ENCODE measurements at regions not wholly inside any gene's neighbourhood (a gene's known extent, or its start where the extent isn't known, plus 50 kb on each side); places are given as distances from the start of the nearest gene placed in this dataset.

DNA sequence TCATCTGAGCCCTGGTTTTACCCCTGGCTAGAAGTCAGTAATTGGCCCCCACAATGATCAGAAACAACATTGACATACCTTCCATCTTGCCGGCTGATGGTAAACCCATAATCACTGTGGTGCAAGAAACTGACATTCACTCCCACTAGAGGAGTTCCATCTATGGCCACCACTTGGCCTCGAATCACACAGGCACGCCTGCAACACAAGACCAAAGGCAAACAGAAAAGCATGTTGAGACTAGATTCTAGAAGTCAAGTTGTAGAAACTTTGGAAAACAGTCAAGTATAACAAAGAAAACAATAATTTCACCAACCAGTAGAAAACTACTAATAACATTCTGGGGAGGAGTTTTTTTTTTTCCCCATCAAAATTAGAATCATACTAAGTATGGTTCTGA lies 183.4 kb downstream of the SH2D1A start:
- no peak for DNase-seq

DNA sequence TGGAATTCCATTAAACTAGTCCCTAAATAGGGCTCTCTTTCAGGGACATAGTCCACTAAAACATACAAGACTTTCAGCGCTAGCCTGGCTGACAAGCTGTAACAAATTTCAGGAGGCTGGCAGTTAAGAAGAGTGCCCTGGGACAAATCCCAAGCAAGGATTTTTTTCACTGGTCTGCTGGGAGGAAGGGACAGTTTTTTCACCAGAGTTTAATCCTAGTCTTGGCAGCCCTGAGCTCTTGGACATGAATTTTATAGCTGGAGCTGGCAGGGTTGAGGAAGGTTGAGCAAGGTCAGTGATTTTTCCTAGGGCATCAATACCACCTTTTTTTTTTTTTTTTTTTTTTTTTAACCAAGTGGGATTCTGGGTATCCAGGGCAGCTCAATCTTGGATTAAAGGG lies 184.4 kb downstream of the SH2D1A start:
- no peak for DNase-seq

DNA sequence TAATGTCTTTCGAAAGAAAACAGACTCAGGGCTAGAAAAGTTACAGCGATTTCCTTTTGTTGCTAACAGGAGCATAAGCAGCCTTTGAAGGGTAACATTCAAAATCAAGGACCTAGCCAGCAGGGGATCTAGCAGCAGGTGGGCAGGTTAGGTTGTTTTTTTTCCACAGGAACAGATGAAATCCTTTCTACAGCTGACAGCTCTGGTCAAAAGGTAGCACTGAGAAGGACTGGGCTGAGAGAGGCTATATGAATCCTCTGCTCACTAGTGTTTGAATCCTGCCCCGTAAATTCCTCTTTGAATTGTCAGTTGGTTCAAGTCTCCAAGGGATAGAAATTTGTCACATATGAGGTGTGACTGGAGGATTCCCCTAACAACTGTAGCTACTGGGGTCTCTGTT lies 188.2 kb downstream of the SH2D1A start:
- DNase-seq: no peak

DNA sequence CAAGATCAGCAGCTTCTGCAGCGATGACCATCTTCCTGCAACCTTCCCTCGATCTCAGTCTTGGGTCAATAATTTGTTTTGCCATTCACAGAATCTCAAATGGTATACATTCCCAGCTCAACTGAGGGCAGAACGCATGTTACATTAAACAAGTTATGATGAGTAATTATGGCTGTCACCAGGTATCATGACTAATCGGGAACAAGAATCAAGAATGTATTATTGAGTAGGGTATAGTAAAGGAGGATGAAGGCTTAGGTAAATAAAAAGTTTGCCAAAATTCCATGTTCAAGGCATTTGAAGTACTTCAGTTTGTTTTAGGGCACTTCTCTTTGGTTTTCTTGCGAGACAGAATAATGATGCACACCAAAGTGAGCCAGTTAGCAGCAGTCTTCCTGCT lies 194.1 kb downstream of the SH2D1A start:
- DNase-seq: no peak

DNA sequence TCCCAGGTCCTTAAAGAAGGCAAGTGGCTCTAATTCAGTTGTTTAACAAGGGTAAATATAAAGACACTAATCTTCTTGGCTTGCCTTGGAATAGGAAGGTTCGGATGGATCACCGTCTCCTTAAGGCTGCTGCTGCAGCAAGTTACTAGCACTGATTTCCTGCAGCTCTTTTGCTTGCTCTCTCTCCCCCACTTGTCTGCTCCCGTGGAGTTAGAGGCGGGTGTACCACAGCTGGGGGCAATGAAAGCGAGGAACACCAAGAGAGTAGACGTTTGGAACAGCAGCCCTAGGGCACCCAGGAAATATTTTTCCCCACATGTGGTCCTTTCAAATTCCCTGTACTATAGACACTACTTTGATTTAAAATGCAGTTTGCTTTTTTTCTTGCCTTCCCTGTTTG lies 202.2 kb downstream of the SH2D1A start:
- no peak for DNase-seq

DNA sequence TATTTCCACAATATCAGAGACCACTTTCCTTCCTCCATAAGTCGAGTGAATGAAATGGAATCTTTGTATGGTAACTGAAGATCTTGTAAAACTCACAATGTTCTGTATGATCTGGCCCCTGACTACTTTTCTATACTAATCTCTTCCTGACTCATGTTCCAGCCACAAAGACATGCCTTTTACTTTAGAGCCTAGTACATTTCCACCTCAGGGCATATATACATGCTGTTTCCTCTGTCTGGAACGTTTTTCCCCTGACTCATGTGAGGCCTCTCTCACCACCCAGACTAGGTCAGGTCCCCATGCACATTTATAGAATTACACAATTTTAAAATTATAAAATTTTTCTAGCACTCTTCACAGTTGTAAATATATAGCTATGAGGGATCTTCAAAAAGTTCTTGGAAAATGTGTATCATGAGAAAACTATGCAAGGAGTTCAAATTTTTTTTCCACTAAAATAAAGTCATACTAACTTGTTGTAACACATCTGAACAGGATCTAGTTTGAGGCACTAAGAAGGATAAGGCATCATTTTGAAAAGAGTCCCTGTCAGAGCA lies 208.8 kb downstream of the SH2D1A start:
- DNase-seq: peak; percentile 66

DNA sequence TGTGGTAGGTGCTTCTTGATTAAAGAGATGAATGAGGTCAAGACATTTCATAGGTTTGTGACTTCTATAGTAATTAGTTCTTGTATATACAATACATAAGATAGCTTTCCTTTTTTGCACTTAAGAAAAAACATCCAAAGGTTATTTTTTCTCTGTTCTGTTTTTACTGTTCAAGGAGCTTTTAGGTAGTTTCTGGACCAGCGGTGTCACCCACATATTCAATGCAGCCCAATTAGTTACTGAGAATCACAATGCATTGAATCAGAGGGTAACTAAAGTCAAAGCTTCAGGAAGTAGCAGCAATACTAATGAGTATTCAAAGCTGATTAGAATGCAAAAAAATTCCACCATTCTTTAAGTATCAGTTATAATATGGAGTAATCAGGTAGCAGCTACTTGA lies 211.6 kb downstream of the SH2D1A start:
- DNase-seq: no peak

DNA sequence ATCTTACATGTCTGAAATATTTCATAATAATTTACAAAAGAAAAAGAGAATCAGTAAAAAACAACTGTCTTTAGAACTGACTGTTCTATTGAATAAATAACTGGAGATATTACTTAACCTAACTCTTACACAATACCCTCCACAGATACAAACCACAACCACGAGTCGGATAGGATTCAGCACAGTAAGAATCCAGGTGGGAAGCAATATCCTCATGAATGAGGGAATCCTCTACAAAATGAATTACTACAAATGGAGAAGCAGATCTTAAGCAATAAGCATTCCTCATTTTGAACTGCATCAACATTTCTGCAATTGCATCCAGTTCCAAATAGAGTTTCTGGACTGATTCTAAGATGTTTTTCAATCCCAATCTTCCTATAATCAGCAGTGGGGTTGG lies 227.1 kb downstream of the SH2D1A start:
- DNase-seq: no peak

DNA sequence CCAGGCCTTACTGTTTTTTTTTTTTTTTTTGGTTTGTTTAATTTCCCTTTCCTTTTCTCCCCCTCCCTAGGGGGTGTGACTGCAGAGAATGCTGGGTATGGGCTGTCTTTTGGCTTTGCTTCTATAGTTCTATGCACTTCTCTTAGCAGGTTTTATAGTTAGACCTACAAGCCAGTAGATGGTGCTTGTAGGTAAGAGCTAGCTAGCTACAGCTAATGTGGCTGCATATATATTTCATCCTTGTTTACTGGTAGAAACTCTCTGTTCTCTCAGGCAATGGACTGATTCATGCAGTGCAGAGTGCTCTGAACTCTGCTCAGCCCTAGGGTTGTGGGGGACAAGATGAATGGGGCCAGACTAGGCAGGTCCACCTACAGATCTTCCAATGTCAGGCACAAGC lies 246.4 kb downstream of the SH2D1A start:
- DNase-seq: no peak

DNA sequence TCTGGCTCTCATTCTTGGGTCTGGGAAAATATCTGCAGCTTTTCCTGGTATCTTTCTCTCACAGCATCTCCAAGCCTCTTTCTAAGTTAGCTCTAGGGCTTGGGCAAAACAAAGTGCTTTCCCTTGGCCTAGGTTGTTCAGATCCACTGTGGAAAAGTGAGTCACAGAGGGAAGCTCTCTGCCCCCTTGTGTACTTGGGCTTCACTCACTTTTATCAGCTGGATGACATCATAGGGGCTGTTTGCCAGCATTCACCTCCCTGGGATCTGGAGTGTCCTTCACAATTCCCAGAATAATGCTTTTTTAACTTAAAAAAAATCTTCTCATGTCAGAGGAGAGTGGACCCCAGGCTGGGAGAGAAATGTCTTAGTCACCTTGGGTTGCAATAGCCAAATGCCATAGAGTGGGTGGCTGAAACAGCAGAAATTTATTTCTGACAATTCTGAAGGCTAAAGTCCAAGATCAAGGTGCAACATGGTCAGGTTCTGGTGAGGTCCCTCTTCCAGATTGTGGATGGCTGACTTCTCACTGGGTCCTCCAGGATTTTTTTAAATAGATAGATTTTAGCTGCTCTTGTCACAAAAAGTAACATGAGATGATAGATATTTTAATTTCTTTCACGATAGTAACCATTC lies 247.8 kb downstream of the SH2D1A start:
- peak; percentile 54 for DNase-seq

DNA sequence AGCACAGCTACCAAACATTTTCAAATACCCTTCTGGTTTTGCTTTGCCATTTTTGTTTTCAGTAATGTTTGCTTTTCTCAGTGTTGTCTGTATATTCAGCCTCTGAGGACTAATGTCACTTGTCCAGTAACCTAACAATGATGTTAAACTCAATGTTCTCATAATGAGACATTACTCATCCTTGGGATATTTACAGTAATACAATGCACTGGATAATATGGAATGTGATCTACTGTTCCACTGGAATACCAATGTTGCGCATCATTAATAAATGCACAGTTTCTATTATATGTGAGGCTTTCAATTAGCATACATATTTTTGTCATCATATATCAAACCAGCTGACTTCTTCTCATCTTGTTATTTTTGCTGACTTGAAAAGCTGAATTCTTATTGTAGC lies 259.1 kb downstream of the SH2D1A start:
- DNase-seq: no peak

DNA sequence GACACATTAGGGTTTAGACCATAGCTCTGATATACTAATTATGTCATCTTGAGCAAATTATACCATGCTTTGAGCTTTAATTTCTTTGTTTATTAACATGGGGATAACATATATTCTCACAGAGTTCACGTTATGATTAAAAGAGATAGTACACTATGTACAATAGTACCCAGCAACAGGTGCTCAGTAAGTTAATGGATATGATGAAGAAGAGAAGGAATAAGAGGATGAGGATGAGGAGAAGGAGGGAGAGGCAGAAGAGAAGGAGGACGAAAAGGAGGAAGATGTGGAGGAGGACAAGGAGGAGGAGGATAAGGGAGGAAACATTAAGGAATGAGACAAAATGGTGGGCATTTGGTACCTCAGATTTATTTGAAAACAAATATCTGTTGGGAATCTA lies 260.4 kb downstream of the SH2D1A start:
- DNase-seq: no peak

DNA sequence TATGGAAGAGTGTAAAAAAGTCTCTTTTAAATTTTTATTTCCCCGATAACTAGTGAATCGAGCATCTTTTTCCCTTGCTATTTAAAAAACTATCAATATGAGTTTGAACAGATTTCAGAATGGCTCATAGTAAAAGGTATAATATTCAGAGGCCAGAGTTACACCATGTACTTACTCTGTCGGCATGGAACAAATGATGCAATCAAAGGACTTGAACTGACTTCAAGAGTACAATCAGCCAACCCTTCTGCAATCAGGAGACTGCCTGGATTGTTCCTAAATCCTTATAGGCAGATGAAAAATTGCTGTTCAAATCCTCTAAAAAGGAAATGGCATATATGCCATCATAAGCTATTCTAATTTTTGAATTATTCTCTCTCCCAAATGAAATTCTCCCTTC lies 273.3 kb downstream of the SH2D1A start:
- no peak for DNase-seq

DNA sequence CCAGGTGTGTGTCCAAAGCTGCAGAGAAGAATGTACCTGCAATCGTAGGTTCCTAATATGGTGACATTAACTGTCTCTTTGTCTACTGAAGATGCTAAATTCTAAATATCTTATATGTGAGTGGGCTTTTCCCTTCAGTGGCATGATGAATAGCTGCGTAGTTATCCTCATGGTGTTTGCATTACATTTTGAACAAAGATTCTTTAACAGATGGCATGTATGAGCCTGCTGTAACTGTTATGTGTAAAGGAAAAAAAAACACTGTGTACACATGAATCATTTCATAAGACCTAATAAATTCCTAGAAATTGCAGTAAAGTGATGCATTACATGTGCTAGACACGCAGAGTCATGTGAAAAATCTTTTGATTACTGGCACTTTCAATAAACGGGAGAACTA lies 288.0 kb downstream of the SH2D1A start:
- DNase-seq: no peak

DNA sequence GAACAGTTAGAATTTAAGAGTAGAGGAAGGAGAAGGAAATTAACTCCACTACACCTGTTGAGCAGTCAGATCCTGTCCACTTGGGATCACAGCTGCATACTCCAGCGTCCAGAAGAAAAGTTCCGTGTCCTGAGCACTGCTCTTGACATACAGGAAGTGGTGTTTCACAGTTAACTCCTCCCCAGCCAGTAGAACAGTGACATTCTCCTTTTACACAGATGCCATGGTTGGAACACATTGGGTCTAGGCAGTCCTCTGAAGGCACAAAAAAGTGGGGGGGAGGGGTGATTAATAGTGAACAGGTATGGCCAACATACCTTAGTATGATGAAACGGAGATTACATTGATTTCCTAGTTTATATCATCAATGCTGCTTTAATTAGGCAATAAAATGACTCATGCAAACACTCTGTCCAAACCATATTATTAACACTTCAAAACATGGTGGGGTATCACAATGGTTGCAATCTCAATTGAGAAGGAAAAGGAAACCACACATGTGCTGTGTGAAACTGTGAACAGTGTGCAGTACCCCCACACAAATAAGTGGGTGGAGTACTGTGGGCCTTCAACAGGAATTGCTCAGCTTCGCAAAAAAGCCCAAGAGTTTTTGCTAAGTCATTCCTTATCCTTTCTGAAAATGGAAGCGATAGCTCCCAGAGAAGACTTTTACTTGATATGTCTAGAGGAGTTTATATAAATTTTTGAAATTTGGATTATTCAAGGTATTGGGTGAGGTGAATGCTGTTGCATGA lies 295.6 kb downstream of the SH2D1A start:
- no peak for DNase-seq

DNA sequence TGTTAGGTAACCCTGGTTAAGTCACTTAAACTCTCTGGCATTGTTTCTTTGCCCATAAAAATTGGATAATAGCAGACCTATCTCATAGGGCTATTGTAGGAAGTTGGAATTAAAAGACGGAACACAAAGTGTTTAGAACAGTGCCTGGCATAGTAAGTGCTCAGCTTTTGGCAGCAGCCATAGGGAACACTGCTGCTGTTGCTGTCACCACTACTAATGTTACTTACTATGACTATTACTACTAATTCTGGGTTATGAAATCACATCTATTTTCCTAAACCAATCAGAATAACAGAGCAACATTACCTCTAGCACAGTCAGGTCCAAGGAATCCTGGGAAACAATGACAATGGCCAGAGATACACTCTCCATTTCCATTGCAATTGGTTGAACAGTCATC lies 300.0 kb downstream of the SH2D1A start:
- no peak for DNase-seq

DNA sequence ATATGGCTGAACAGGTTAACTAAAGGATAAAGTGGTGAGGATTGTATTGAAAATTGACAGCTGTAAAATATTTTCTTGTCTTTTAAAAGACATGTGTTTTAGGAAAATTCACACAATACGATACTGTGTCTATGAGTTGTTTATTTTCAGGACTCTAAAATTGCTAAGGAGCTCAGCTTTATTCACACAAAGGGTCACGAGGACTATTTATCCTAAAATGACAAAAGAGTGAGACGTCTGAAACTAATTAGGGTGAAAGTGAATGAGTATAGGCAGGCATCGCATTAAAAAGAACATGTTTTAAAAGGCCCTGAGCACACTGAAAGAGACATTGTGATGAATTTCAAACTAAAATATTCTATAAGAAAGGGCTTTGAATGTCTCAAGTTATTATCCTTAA lies 304.7 kb downstream of the SH2D1A start:
- no peak for DNase-seq

DNA sequence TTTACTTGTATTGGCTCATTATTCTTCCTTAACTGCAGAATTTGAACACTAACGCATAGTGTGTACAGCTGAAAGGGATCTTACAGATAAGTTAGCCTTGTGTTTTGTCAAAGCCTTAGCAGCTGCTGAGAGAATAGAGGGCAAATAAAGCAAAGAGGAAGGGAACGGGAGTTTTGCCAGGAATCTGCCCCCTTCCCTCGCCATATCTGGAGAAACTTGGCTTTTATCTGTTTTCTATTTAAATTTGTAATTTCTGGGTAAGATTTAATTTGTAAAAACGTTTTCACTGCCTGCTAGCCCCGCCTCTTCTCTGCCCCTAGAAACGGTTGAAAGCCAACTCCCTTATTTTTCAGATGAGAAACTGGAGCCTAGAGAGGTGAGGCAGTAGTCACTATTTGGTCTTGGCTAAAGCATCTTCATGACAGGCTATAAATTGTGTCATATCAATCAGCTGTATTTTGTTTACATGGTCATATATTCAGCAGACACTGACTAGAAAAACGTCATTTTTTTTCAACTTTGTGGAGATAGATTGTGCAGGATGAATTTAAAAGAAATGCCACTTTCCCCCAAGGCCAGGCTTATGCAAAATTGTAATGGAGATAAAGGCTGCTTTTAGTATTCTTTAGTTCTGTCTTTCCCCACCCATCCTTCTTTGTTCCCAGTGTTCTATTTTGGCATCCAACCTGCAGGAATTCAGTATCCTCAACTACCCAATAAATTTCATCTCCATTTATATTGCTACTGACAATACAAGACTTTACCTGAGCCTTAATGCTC lies 319.4 kb downstream of the SH2D1A start:
- DNase-seq: no peak

DNA sequence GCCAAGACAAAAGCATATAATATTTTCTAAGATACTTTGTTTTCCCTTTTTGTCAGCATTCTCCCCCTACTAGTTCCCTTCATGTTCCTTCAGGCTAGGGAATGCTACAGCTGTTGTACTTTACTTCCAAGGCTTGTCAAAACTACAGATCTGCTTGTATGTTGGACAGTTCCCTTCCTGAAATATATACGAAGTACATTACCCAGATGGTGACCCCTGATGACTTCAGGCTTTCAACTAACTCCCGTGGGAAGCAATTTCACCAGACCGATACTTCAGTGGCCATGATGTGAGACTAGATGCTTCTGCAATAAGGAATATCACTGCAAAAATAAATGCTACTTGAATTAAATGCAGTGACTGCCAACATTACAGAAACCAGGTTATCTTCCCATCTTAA lies 332.8 kb downstream of the SH2D1A start:
- DNase-seq: no peak

DNA sequence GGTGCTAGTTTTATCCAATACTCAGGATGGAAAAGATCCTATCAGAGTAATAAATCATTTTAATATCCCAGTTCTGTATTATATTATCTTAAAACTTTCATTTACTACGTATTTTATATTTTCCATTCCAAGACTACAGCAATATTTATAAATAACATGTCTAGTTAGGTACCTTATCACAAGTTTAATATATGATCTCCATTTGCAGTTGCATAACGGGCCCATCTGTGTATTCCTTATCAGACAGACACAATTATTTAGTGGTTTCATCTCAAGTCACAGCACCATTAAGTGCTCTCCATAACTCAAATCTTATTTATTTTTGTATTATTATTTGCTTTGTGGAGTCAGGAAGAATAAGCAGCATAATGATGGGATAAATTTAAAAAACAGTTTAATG lies 333.9 kb downstream of the SH2D1A start:
- no peak for DNase-seq

DNA sequence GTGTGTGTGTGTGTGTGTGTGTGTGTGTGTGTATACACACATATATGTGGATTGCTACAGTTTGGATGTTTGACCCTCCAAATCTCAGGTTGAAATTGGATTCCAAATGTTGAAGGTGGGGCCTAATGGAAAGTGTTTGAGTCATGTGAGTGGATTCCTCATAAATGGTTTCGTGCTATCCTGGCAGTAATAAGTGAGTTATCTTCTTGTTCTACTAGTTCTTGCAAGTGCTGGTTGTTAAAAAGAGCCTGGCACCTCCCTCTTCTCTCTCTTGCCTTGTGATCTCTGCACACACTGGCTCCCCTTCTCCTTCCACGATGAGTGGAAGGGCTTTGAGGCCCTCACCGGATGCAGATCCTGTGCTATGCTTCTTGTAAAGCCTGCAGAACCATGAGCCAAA lies 344.1 kb downstream of the SH2D1A start:
- no peak for DNase-seq

DNA sequence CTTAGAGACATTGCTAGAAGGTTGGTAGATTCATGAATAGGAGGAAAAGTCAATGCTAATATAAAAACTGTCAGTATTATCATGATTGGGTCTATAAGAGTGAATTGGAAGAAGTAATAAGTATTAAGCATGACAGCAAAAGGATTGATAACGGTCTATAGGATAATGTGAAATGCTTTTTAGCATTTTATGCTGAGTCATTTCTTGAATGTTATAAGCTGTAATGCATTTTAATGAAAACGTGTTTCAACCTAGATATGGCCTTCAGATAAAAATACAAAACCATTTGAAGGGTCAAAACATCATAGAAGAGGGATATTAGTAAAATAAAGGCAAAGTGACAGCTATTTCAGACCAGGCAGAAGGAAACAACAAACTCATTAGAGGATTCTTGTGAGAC lies 353.5 kb downstream of the SH2D1A start:
- no peak for DNase-seq

DNA sequence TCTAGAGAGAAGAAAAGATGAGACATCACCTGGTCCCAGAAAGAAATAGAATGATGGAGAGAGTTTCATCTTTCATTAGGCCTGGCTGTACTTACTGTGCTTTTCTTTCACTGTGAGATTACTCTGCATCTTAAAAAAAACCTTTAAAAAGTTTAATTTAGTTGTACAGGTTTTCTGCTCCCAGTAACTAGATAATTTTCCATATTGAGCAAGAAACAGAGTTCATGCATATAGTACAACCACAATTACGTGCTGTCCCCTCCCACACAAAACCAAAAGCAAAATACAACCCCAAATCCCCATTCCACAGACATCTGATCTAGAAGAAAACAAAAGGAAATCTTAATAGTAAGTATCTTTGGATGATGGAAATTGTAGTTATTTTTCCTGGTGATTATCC lies 371.2 kb downstream of the SH2D1A start:
- DNase-seq: no peak

DNA sequence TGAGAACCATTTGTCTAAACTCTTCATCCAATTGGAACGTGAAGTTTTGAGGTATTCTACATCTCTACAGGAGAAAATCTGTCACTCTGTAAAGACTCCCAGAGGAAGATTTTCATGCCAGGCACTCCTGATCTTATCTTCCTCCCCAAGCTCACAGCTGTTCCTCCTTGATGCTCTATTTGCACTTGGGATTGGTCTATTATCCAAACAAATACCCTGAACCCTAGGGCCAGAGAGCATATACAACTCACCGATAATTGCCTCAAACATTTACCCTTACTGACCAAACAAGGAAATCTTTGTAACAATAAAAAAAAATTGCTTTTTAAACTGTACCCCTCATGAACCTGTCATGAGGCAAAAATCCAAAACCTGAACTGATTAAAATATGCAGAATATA lies 372.7 kb downstream of the SH2D1A start:
- no peak for DNase-seq
